ENCODE measurements at regions not wholly inside any gene's neighbourhood (a gene's known extent, or its start where the extent isn't known, plus 50 kb on each side); places are given as distances from the start of the nearest gene placed in this dataset.
"Not testable (repeated sequence)": the region's sequence is repeated elsewhere in the genome, so short reads cannot be mapped to it uniquely, and the experiment has no call there.

GRCh38 chr6:103119056-103119455 is 1725.5 kb downstream of the GRIK2 start:
- DNase-seq = no peak

DNA sequence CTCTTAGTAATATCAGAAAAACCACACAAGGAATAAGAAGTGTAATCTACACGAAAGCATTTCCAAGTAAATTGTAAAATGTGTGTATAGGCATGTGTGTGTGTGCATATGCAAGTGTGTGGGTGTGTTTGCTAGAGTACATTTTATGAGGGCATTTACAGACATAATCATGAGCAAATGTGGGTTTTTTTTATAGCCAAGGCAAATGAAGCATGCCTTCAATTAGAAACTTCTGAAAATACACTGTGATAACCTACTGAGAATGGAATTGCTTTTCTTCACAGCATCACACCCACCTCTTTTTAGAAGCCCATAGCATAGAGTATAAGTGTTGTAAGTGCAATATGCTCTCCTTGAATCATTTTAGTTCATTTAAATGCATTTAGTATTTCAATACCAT is 1721.1 kb downstream of the GRIK2 start:
- DNase-seq = no peak

DNA sequence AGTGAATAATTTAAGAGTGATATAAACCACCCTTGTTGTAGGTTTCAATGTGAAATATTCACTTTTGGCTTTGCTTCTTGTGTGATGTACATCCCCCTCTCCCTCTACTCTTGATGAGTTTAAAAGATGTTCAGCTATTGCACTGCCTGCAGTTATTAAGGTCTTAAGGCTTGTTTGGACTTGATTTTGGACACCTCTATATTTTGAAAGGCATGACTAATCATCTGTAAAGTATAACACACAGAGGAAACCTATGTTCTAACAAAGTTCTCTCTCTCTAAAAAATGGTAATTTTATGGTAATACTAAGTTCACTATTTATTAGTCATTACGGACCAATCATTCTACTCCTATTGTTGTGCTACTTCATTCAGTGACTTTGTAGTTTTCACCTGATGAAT is 1719.9 kb downstream of the GRIK2 start:
- no peak for DNase-seq

DNA sequence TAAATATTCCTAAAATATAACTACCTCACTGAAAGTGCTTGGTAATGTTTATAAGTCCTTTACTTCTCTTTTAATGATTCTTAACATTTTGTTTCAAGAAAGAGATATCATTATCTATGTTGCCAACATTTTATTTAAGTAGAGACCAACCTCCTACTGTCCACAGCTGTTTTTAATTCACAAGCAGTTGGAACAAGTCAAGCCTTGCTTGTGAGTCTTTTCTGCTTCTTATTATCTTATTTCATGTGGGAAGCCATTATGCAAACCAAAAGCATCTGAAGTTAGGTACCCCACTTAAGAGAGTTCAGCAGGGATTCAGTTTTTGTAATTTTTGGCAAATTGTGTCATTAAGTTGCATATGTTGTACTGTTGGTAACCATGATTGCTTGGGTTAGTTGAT is 1714.5 kb downstream of the GRIK2 start:
- DNase-seq = no peak

DNA sequence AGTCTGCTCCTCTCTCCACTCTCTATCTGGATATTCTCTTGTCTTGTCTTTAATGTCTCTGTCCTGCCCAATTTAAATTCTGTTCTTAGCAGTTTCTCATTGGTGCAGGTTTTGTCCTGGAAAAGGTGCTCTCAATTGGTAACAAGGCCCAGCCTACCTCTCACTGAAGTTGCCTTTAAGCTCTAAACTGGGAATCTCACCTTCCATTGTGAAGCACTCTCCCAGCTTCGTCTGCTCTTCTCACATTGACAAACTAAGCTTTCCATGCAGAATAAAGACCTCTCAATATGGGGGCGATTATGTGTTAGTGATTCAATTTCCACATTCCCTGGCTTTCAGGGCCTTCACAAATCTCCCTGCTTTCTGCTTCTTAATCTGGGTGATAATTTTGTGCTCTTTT is 1712.2 kb downstream of the GRIK2 start:
- no peak for DNase-seq

GRCh38 chr6:103101267-103101666 is 1707.8 kb downstream of the GRIK2 start:
- no peak for DNase-seq

DNA sequence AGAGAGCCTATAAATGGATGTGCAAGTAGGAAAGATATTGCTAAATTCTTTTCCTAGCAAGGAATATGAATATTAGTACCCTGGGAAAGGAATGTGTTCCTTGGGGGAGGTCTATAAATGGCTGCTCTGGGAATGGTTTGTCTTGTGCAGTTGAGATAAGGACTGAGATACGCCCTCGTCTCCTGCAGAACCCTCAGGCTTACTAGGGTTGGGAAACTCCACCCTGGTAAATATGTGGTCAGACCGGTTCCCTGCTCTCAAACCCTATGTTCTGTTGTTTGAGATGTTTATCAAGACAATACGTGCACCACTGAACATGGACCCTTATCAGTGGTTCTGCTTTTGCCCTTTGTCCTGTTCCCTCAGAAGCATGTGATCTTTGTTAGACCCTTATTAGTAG is 1698.9 kb downstream of the GRIK2 start:
- not testable (repeated sequence) for DNase-seq

GRCh38 chr6:103085801-103086200 is 1692.3 kb downstream of the GRIK2 start:
- DNase-seq = no peak

DNA sequence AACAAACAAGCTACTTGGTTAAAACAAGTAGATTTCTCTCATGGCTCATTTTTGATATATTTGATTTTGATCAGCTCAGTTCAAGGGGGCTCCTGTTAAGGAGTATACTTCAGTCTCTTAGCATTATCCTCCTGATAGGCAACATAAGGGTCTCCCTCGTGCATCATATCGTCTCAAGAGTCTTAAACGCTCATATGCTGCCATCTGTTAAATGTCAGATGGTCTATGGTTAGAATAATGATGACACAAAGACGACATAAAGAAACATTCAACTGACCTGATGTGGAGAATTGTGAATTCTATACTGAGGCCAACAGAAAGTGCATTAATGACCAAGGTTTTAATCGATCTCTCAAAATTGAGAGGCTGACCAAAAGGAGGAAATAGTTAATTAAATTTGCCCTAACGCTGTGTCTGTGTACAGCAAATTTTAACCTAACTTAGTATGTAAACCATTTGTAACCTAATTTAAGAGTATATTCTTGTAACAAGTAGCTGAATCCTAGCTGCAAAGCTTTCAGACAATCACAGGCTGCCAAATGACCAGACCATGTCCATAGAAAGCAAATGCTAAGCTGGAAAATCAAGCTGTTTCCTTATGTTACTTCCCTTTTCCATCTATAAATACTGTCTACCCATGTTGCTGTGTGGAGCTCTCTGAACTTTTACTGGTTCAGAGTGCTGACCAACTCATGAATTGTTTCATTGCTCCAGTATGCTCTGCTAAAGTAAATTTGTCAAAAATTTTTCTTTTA is 1688.5 kb downstream of the GRIK2 start:
- DNase-seq = no peak

DNA sequence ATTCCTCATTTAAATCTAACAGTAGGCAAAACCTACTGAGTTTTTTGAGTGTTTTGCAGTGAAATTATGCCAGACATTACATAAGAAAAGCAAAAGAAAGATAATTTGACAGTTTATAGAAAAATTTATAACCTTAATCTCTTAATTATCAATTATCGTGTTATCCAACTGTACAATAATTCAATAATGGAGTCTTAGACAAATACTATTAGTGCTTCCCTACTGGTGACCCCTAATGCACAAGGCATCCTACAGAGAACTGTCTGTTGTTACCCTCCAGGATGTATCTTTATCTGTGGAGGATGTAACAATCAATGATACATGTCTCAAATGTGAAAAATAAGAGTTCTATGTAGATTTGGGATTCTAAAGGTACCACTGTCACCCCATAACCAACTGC is 1687.6 kb downstream of the GRIK2 start:
- DNase-seq = no peak

- no peak for DNase-seq
Measured at GRCh38 chr6:103080497-103080896, 1687.0 kb downstream of the GRIK2 start.

DNA sequence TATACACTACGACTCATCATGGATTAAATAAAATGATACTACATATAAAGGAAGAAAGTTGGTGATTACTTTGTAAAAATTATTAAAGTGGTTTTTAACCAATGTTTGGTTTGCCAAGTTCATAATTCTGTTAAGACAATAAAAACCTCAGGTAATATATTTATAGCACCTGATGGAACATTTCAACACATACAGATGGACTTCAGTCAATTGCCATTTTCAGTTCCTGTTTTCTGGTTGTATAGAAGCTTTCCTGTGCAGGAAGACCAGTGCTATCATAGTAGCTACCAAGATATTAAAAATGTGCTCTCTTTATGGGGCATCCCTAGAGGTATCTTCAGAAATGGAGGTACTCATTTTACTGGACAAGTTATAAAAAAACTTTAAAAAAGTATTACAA is 1686.4 kb downstream of the GRIK2 start:
- no peak for DNase-seq

GRCh38 chr6:103062136-103062535 is 1668.6 kb downstream of the GRIK2 start:
- no peak for DNase-seq

- no peak for DNase-seq
Measured at GRCh38 chr6:103047567-103047966, 1654.1 kb downstream of the GRIK2 start.

- no peak for DNase-seq
Measured at GRCh38 chr6:103042336-103042735, 1648.8 kb downstream of the GRIK2 start.

DNA sequence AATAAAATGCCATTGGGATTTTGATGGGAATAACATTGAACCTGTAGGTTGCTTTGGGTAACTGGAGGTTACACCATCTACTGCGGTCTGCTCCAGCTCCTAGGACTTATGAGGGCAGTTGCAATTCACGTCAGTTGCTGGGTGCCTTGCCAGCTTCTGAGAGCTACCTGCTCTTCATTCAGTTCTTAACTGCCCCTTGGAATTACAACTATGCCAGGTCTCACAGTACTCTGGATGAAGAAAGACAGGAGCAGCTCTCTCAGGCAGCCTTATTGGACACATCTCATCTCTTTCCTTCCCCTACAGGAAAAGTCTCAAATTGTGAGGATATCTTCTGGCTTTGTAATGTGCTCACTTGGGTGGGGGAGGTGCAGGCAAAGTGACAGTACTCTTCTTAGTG is 1643.3 kb downstream of the GRIK2 start:
- DNase-seq = no peak

DNA sequence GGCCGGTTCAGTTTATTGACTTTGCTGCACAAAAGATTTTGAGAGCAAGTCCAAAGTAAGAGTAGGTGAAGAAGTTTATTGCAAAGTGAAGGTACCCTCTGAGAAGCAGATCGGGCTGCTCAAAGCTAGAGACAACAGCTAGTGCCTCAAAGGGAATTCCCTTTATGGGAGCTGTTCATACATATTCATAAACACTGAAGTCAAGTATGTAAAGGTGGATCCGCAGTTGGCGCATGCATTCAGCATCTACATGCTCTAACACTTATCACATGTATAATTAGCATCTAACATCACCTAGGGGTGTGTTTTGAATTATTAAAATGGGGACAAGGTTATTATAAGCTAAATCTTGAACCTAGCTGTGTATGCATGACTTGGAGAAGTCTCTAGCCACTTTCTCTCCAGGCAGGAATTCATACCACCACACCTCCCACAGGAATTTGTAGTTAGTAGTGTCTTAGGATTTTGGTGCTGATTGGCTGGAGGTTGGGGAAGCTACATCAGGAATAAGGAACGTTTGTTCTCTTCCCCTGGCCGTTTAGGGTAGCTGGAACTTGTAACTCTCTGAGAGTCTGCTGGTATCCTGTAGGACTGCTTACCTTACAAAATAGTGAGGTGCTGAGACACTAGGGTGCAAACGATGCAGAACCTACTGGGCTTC is 1633.9 kb downstream of the GRIK2 start:
- DNase-seq = no peak

GRCh38 chr6:103018426-103018825 is 1624.9 kb downstream of the GRIK2 start:
- no peak for DNase-seq

GRCh38 chr6:103017878-103018277 is 1624.4 kb downstream of the GRIK2 start:
- no peak for DNase-seq

DNA sequence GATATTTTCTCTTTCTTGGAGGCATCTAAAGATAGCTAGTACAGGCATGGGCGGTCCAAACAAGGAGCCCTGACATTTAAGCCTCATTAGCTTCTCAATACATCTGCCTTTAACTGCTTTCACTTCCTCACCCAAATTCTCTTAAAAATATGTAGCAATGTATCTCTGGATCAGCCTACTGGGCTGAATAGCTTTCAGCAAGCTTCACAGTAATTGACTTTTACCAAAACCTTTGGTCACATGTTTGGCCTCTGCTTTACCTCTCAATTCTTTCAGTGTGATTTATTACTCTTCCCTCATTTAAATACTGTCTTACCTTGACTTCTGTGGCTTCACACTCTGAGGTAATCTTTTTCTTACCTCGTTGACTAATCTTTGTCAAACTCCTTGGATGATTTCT is 1618.1 kb downstream of the GRIK2 start:
- DNase-seq = no peak

DNA sequence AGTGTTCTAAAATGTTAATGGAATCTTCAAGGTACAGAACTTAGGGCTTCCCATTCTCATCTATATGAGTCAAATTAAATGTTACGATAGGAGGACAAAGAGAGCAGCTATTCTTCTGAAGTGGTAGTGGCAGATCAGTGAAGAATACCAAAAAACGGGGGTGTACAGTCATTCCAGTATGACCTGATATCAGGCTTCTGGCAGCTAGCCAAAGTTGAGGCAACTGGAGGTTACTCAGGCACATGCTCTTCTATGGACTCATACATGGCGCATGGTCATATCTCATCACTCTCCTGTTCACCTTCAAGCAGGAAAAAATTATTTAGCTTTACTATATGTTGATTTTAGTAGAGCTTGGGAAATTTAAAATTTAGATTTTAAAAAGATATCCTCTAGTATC is 1608.8 kb downstream of the GRIK2 start:
- DNase-seq = no peak

DNA sequence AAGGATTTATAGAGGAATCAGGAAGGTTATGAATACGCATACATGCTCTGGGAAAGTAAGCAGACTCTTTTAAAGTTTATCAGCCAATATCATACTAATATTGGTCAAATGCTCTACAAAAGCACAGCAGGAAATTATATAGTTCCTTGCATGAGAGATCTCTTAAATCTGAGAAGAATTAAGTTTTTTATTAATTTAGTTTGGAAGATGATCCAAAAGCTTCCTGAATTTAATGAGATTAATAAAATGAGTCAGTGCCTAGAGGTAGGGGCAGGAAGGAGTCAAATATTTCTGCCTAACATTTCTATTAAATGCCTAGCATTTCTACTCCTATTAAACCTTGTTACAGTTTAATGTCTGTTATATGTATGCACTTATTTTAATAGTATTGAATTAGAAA is 1608.2 kb downstream of the GRIK2 start:
- no peak for DNase-seq

DNA sequence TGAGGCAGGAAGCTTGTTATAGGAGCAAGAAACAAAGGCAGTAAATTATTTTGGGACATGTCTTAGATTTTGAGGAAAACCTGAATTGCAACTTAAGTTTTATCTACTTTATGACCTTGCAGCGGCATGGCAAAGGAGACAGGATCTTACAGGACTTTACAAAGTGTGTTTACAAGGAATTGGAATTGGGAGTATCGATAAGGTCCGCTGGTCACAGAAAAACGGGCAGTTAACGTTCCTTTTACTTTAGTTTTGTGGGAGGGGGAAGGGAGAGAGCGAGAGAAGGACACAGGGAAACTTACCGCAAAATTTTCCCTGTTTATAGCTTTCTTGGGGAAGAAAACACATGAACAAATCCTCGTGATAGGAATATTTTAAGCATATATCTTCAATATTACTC is 1607.2 kb downstream of the GRIK2 start:
- DNase-seq = no peak

- no peak for DNase-seq
Measured at GRCh38 chr6:102995491-102995890, 1602.0 kb downstream of the GRIK2 start.

- DNase-seq = no peak
Measured at GRCh38 chr6:102994866-102995265, 1601.4 kb downstream of the GRIK2 start.

Data from effector CD8-positive, alpha-beta T cell (primary cell).